ENCODE measurements at regions not wholly inside any gene's neighbourhood (a gene's known extent, or its start where the extent isn't known, plus 50 kb on each side); places are given as distances from the start of the nearest gene placed in this dataset.

DNA sequence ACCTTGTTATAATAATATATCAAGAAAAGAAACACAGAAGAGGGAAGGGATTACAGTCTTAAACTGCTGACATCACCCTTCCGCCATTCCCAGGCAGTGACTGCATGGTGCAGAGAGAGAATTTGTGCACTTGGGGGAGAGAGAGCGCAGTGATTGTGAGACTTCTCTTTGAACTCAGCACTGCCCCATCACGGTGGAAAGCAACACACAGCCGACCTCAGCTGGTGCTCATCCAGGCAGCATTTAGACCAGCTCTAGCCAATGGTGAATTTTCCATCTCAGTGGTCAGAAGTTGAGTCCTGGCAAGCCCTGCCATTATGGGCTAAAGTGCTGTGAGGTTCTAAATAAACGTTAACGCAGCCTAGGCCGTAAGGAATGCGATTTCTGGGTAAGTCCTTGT is 1681.5 kb downstream of the EFNB2 start:
- no peak overlapping the region for H3K27ac Mint-ChIP-seq
- H3K9me3 Mint-ChIP-seq = peaks cover 0 to 3% of the 10 kb centered on the region in 2 donors
- H3K36me3 Mint-ChIP-seq = no peaks in the 10 kb centered on the region
- ATAC-seq (replicated peaks) = no peak
- no peak overlapping the region for H3K4me3 Mint-ChIP-seq
- no peaks in the 10 kb centered on the region for H3K4me1 Mint-ChIP-seq
- no peaks in the 10 kb centered on the region for H3K27me3 Mint-ChIP-seq
- DNase-seq = no peak

DNA sequence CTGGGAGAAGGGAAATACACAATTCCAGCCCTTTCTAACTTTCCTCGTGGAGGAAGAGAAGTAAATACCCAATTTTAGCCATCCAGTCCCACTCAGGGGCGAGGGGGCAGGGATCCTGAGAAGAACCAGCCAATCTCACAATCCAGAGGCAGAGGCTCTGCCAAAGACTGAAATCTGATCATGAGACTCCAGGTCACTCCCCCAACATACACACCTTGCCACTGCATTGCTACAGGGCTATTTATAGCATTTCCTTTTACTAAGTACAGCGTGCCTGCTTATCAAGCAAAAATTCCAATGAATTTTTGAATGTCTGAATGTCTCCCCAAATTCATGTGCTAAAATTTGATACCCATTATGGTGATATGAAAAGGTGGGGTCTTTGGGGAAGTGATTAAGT is 1687.5 kb downstream of the EFNB2 start:
- ATAC-seq (replicated peaks) (no peak), DNase-seq (no peak)
- Mint-ChIP-seq H3K4me3 (no peak overlapping the region), H3K4me1 (no peaks in the 10 kb centered on the region), H3K9me3 (no peaks in the 10 kb centered on the region), H3K27me3 (no peaks in the 10 kb centered on the region), H3K27ac (no peak overlapping the region), H3K36me3 (no peaks in the 10 kb centered on the region)

DNA sequence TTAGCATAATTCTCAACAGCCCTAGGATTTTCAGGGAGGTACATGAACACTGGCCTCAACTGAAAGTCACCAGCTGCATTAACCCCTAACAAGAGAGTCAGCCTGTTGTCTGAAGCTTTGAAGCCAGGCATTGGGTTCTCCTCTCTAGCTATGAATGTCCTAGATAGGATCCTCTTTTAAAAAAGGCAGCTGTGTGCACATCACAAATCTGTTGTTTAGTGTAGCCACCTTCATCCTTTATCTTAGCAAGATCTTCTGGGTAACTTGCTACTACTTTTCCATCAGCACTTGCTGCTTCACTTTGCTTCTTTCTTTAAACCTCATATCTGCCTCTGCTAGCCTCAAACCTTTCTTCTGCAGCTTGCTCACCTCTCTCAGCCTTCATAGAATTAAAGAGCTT is 1692.1 kb downstream of the EFNB2 start:
- Mint-ChIP-seq H3K4me1 (no peaks in the 10 kb centered on the region), H3K4me3 (no peak overlapping the region), H3K36me3 (no peaks in the 10 kb centered on the region), H3K9me3 (no peaks in the 10 kb centered on the region), H3K27me3 (no peaks in the 10 kb centered on the region), H3K27ac (no peak overlapping the region)
- ATAC-seq (replicated peaks) = no peak
- DNase-seq = no peak

GRCh38 chr13:104841110-104841509 is 1694.4 kb downstream of the EFNB2 start:
- H3K4me1 Mint-ChIP-seq = no peaks in the 10 kb centered on the region
- no peak overlapping the region for H3K4me3 Mint-ChIP-seq
- no peak overlapping the region for H3K27ac Mint-ChIP-seq
- ATAC-seq (replicated peaks) (no peak), DNase-seq (no peak)
- H3K9me3 Mint-ChIP-seq = peaks cover 0 to 2% of the 10 kb centered on the region in 2 donors
- H3K36me3 Mint-ChIP-seq = no peaks in the 10 kb centered on the region
- H3K27me3 Mint-ChIP-seq = no peaks in the 10 kb centered on the region

GRCh38 chr13:104837756-104838155 is 1697.7 kb downstream of the EFNB2 start:
- no peaks in the 10 kb centered on the region for H3K4me1 Mint-ChIP-seq
- no peak for ATAC-seq (replicated peaks)
- no peak for DNase-seq
- peaks cover 0 to 2% of the 10 kb centered on the region in 2 donors for H3K9me3 Mint-ChIP-seq
- H3K27ac Mint-ChIP-seq = no peak overlapping the region
- no peaks in the 10 kb centered on the region for H3K36me3 Mint-ChIP-seq
- H3K4me3 Mint-ChIP-seq = no peak overlapping the region
- H3K27me3 Mint-ChIP-seq = no peaks in the 10 kb centered on the region

DNA sequence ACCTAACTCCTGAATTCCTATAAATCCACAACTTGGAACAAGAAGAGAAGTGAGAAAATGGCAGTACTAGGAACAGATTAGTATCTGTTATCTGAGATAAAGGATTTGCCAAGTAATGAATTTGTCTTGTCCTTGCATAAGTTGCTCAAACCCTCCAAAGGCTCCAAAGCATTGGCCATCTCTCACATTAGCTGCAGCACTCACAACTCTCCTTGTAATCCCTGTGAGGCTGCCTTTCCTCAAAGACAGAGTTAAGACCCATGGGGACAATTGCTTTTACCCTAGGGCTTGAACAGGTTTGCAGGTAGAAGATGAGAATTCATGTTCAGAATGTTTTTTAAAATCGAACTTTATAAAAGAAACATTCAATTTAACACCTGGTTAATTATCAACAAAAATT is 1702.2 kb downstream of the EFNB2 start:
- ATAC-seq (replicated peaks) (no peak), DNase-seq (no peak)

DNA sequence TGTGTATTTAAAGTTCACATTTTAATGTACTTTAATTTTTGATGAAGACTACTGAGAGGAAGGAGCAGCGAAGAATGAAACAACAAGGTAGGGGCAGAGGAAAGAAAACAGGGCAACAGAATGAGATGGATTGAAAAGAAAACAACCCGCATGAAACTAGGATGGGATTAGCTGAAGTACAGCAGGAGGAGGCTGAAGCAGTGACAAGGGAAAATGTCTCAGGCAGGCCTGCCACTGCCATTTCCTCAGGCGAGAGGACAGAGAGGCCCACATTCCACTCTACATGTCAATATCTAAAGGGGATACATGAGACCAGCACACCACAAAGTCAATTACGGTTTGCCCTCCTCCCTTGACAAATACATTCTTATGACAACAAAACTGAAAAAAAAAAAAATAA is 1703.2 kb downstream of the EFNB2 start:
- Mint-ChIP-seq H3K9me3 (peaks cover 0 to 2% of the 10 kb centered on the region in 2 donors), H3K4me3 (no peak overlapping the region), H3K36me3 (no peaks in the 10 kb centered on the region), H3K27me3 (no peaks in the 10 kb centered on the region), H3K4me1 (no peaks in the 10 kb centered on the region), H3K27ac (no peak overlapping the region)
- DNase-seq (no peak), ATAC-seq (replicated peaks) (no peak)

More for the DNA sequence above, 1702.2 kb downstream of the EFNB2 start:
- no peak overlapping the region for H3K27ac Mint-ChIP-seq
- H3K4me1 Mint-ChIP-seq = no peaks in the 10 kb centered on the region
- H3K9me3 Mint-ChIP-seq = peaks cover 0 to 2% of the 10 kb centered on the region in 2 donors
- H3K27me3 Mint-ChIP-seq = no peaks in the 10 kb centered on the region
- H3K4me3 Mint-ChIP-seq = no peak overlapping the region
- no peaks in the 10 kb centered on the region for H3K36me3 Mint-ChIP-seq

- ATAC-seq (replicated peaks) = no peak
- Mint-ChIP-seq H3K9me3 (peaks cover 0 to 3% of the 10 kb centered on the region in 2 donors), H3K4me3 (no peak overlapping the region), H3K27me3 (no peaks in the 10 kb centered on the region), H3K36me3 (no peaks in the 10 kb centered on the region), H3K27ac (no peak overlapping the region), H3K4me1 (no peaks in the 10 kb centered on the region)
- DNase-seq = no peak
Measured at GRCh38 chr13:104831831-104832230, 1703.6 kb downstream of the EFNB2 start.

GRCh38 chr13:104823709-104824108 is 1711.8 kb downstream of the EFNB2 start:
- Mint-ChIP-seq H3K4me1 (no peaks in the 10 kb centered on the region), H3K27ac (no peak overlapping the region), H3K4me3 (no peak overlapping the region), H3K9me3 (peaks cover 0 to 7% of the 10 kb centered on the region in 2 donors), H3K27me3 (no peaks in the 10 kb centered on the region), H3K36me3 (no peaks in the 10 kb centered on the region)
- no peak for DNase-seq
- no peak for ATAC-seq (replicated peaks)

GRCh38 chr13:104823071-104823470 is 1712.4 kb downstream of the EFNB2 start:
- Mint-ChIP-seq H3K4me3 (no peak overlapping the region), H3K4me1 (no peaks in the 10 kb centered on the region), H3K27ac (no peak overlapping the region), H3K36me3 (no peaks in the 10 kb centered on the region), H3K27me3 (no peaks in the 10 kb centered on the region), H3K9me3 (peaks cover 0 to 7% of the 10 kb centered on the region in 2 donors)
- ATAC-seq (replicated peaks) = no peak
- no peak for DNase-seq

- H3K36me3 Mint-ChIP-seq = no peaks in the 10 kb centered on the region
- no peaks in the 10 kb centered on the region for H3K4me1 Mint-ChIP-seq
- H3K9me3 Mint-ChIP-seq = peaks cover 3 to 4% of the 10 kb centered on the region in 2 donors
- no peak overlapping the region for H3K27ac Mint-ChIP-seq
- ATAC-seq (replicated peaks) = no peak
- no peak for DNase-seq
- H3K4me3 Mint-ChIP-seq = no peak overlapping the region
- no peaks in the 10 kb centered on the region for H3K27me3 Mint-ChIP-seq
Measured at GRCh38 chr13:104817271-104817670, 1718.2 kb downstream of the EFNB2 start.

- Mint-ChIP-seq H3K36me3 (no peaks in the 10 kb centered on the region), H3K4me3 (no peak overlapping the region), H3K9me3 (peaks cover 3 to 4% of the 10 kb centered on the region in 2 donors), H3K27ac (no peak overlapping the region), H3K27me3 (no peaks in the 10 kb centered on the region), H3K4me1 (no peaks in the 10 kb centered on the region)
- DNase-seq (no peak), ATAC-seq (replicated peaks) (no peak)
Measured at GRCh38 chr13:104816726-104817125, 1718.7 kb downstream of the EFNB2 start.

- H3K9me3 Mint-ChIP-seq = peaks cover 5 to 14% of the 10 kb centered on the region in 2 donors
- no peaks in the 10 kb centered on the region for H3K36me3 Mint-ChIP-seq
- H3K4me1 Mint-ChIP-seq = no peaks in the 10 kb centered on the region
- DNase-seq = no peak
- ATAC-seq (replicated peaks) = no peak
- H3K27me3 Mint-ChIP-seq = no peaks in the 10 kb centered on the region
- no peak overlapping the region for H3K27ac Mint-ChIP-seq
- H3K4me3 Mint-ChIP-seq = no peak overlapping the region
Measured at GRCh38 chr13:104810242-104810641, 1725.2 kb downstream of the EFNB2 start.

- no peaks in the 10 kb centered on the region for H3K4me1 Mint-ChIP-seq
- no peak overlapping the region for H3K27ac Mint-ChIP-seq
- ATAC-seq (replicated peaks) (no peak), DNase-seq (no peak)
- H3K9me3 Mint-ChIP-seq = peaks cover 5 to 14% of the 10 kb centered on the region in 2 donors
- H3K4me3 Mint-ChIP-seq = no peak overlapping the region
- no peaks in the 10 kb centered on the region for H3K36me3 Mint-ChIP-seq
- no peaks in the 10 kb centered on the region for H3K27me3 Mint-ChIP-seq
Measured at GRCh38 chr13:104809483-104809882, 1726.0 kb downstream of the EFNB2 start.

DNA sequence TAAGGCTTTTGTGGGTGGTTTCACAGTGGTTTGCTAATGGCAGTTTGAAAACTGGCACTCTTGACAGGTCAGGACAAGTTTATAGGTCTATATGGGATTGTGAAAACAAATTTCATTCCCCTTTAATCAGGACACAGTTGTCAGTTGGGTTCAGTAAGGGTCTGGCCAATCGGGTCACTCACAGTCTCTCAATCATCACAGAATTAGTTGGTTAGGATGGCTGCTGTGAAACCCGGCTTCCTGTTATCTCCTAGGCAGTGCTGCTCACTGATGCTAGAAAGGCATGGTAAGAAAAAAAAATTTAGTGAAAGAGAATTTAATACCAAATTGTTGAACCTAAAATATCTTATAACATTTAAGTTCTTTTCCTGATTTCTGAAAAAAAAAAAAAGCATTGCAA is 1730.1 kb downstream of the EFNB2 start:
- Mint-ChIP-seq H3K4me1 (no peaks in the 10 kb centered on the region), H3K36me3 (no peaks in the 10 kb centered on the region), H3K27me3 (no peaks in the 10 kb centered on the region), H3K9me3 (peaks cover 4 to 10% of the 10 kb centered on the region in 2 donors), H3K4me3 (no peak overlapping the region), H3K27ac (no peak overlapping the region)
- no peak for ATAC-seq (replicated peaks)
- DNase-seq = no peak

GRCh38 chr13:104799152-104799551 is 1732.9 kb upstream of the SLC10A2 start:
- Mint-ChIP-seq H3K27me3 (no peaks in the 10 kb centered on the region), H3K36me3 (no peaks in the 10 kb centered on the region), H3K4me1 (no peaks in the 10 kb centered on the region), H3K4me3 (no peak overlapping the region), H3K27ac (no peak overlapping the region), H3K9me3 (peaks cover 0 to 1% of the 10 kb centered on the region in 2 donors)
- no peak for ATAC-seq (replicated peaks)
- no peak for DNase-seq
